Activated naive CD4-positive, alpha-beta T cell treated with anti-CD3 and anti-CD28 coated beads for 36 hours (primary cell): ENCODE measurements at regions not wholly inside any gene's neighbourhood (a gene's known extent, or its start where the extent isn't known, plus 50 kb on each side); places are given as distances from the start of the nearest gene placed in this dataset.

Experiments used
- CTCF ChIA-PET: fragments of 350-600 bp; sonication (Branson Sonifier 250); formaldehyde crosslinking; loops from one replicate; lab custom pipeline; 2021; ENCODE audit warnings: antibody characterized with exemption; lab: Charles Lee
- DNase-seq: peaks from one replicate; pipeline ENCODE4 v3.0.0-alpha.2; 2020
- H3K27ac Mint-ChIP-seq: one replicate; pipeline ENCODE4 v1.8.0; 2021; ENCODE audit warnings: mild to moderate bottlenecking, mixed read lengths
- H3K27me3 Mint-ChIP-seq: one replicate; pipeline ENCODE4 v1.8.0; 2021; ENCODE audit warnings: low read depth, mixed read lengths
- H3K36me3 Mint-ChIP-seq: one replicate; pipeline ENCODE4 v1.8.0; 2021; ENCODE audit warnings: low read depth, mixed read lengths
- H3K4me1 Mint-ChIP-seq: one replicate; pipeline ENCODE4 v1.8.0; 2021; ENCODE audit warnings: low read depth, mixed read lengths
- H3K4me3 Mint-ChIP-seq: one replicate; pipeline ENCODE4 v1.8.0; 2021; ENCODE audit warnings: mild to moderate bottlenecking, moderate library complexity, mixed read lengths
- H3K9me3 Mint-ChIP-seq: one replicate; pipeline ENCODE4 v1.8.0; 2021; ENCODE audit warnings: mixed read lengths
- intact Hi-C: fragments of 100-400 bp; cut with micrococcal nuclease; formaldehyde crosslinking; loops from one replicate; pipeline ENCODE4 v1.15.1; 2023

GRCh38 chr3:64297563-64297962 is 72.3 kb upstream of the PRICKLE2 start:
- Mint-ChIP-seq H3K4me1 (no peaks in the 10 kb centered on the region), H3K4me3 (no peak overlapping the region), H3K36me3 (no peaks in the 10 kb centered on the region), H3K27me3 (peaks cover 12% of the 10 kb centered on the region), H3K27ac (no peak overlapping the region), H3K9me3 (peaks cover 4% of the 10 kb centered on the region)
- intact Hi-C loops = no loop called here
- DNase-seq = no peak
- CTCF ChIA-PET = no interaction called here

GRCh38 chr3:64295594-64295993 is 70.3 kb upstream of the PRICKLE2 start:
- Mint-ChIP-seq H3K4me3 (no peak overlapping the region), H3K27ac (no peak overlapping the region), H3K27me3 (peaks cover 9% of the 10 kb centered on the region), H3K9me3 (peaks cover 4% of the 10 kb centered on the region), H3K4me1 (no peaks in the 10 kb centered on the region), H3K36me3 (no peaks in the 10 kb centered on the region)
- CTCF ChIA-PET = no interaction called here
- no peak for DNase-seq
- intact Hi-C loops = no loop called here

- Mint-ChIP-seq H3K4me1 (no peaks in the 10 kb centered on the region), H3K9me3 (peaks cover 4% of the 10 kb centered on the region), H3K36me3 (no peaks in the 10 kb centered on the region), H3K27me3 (peaks cover 9% of the 10 kb centered on the region), H3K27ac (no peak overlapping the region), H3K4me3 (no peak overlapping the region)
- intact Hi-C loops = no loop called here
- DNase-seq = no peak
- CTCF ChIA-PET = no interaction called here
These were observed 69.5 kb upstream of the PRICKLE2 start for GRCh38 chr3:64294771-64295170.

GRCh38 chr3:64293121-64293520 is 67.9 kb upstream of the PRICKLE2 start:
- intact Hi-C loops = no loop called here
- H3K4me1 Mint-ChIP-seq = no peaks in the 10 kb centered on the region
- no peak for DNase-seq
- H3K36me3 Mint-ChIP-seq = no peaks in the 10 kb centered on the region
- H3K27ac Mint-ChIP-seq = no peak overlapping the region
- CTCF ChIA-PET = no interaction called here
- peaks cover 7% of the 10 kb centered on the region for H3K27me3 Mint-ChIP-seq
- no peak overlapping the region for H3K4me3 Mint-ChIP-seq
- H3K9me3 Mint-ChIP-seq = peaks cover 4% of the 10 kb centered on the region

GRCh38 chr3:64291956-64292355 is 66.7 kb upstream of the PRICKLE2 start:
- no peak overlapping the region for H3K27ac Mint-ChIP-seq
- peaks cover 9% of the 10 kb centered on the region for H3K27me3 Mint-ChIP-seq
- H3K4me3 Mint-ChIP-seq = no peak overlapping the region
- no peaks in the 10 kb centered on the region for H3K4me1 Mint-ChIP-seq
- intact Hi-C loops = no loop called here
- H3K9me3 Mint-ChIP-seq = no peaks in the 10 kb centered on the region
- CTCF ChIA-PET = no interaction called here
- H3K36me3 Mint-ChIP-seq = no peaks in the 10 kb centered on the region
- DNase-seq = no peak

GRCh38 chr3:64291345-64291744 is 66.1 kb upstream of the PRICKLE2 start:
- intact Hi-C loops = no loop called here
- no peak for DNase-seq
- Mint-ChIP-seq H3K9me3 (no peaks in the 10 kb centered on the region), H3K4me3 (no peak overlapping the region), H3K27ac (no peak overlapping the region), H3K27me3 (peaks cover 9% of the 10 kb centered on the region), H3K36me3 (no peaks in the 10 kb centered on the region), H3K4me1 (no peaks in the 10 kb centered on the region)
- CTCF ChIA-PET = interaction anchor here (0.7 kb wide), 1 partner anchor 259 kb away, joined by 5 read pairs; no protein-coding TSS in a partner anchor

- Mint-ChIP-seq H3K27me3 (peaks cover 9% of the 10 kb centered on the region), H3K36me3 (no peaks in the 10 kb centered on the region), H3K4me1 (no peaks in the 10 kb centered on the region), H3K4me3 (no peak overlapping the region), H3K27ac (no peak overlapping the region), H3K9me3 (no peaks in the 10 kb centered on the region)
- DNase-seq = no peak
- intact Hi-C loops = no loop called here
- CTCF ChIA-PET = interaction anchor here (0.7 kb wide), 1 partner anchor 259 kb away, joined by 5 read pairs; no protein-coding TSS in a partner anchor
These were observed 65.6 kb upstream of the PRICKLE2 start for GRCh38 chr3:64290864-64291263.

GRCh38 chr3:64290161-64290560 is 64.9 kb upstream of the PRICKLE2 start:
- intact Hi-C loops = no loop called here
- Mint-ChIP-seq H3K27ac (no peak overlapping the region), H3K4me3 (no peak overlapping the region), H3K36me3 (no peaks in the 10 kb centered on the region), H3K27me3 (peaks cover 9% of the 10 kb centered on the region), H3K4me1 (no peaks in the 10 kb centered on the region), H3K9me3 (no peaks in the 10 kb centered on the region)
- CTCF ChIA-PET = no interaction called here
- no peak for DNase-seq

GRCh38 chr3:64289622-64290021 is 64.4 kb upstream of the PRICKLE2 start:
- no peak overlapping the region for H3K27ac Mint-ChIP-seq
- no peaks in the 10 kb centered on the region for H3K4me1 Mint-ChIP-seq
- H3K36me3 Mint-ChIP-seq = no peaks in the 10 kb centered on the region
- H3K4me3 Mint-ChIP-seq = no peak overlapping the region
- H3K27me3 Mint-ChIP-seq = peaks cover 9% of the 10 kb centered on the region
- CTCF ChIA-PET = no interaction called here
- no peak for DNase-seq
- intact Hi-C loops = no loop called here
- no peaks in the 10 kb centered on the region for H3K9me3 Mint-ChIP-seq

- H3K27me3 Mint-ChIP-seq = peaks cover 4% of the 10 kb centered on the region
These were observed 53.4 kb upstream of the PRICKLE2 start for GRCh38 chr3:64278625-64279024.

GRCh38 chr3:64276131-64276530 is 50.9 kb upstream of the PRICKLE2 start:
- Mint-ChIP-seq H3K4me3 (no peak overlapping the region), H3K4me1 (no peaks in the 10 kb centered on the region), H3K27ac (no peak overlapping the region), H3K27me3 (no peaks in the 10 kb centered on the region), H3K9me3 (no peaks in the 10 kb centered on the region), H3K36me3 (no peaks in the 10 kb centered on the region)
- intact Hi-C loops = no loop called here
- no peak for DNase-seq
- CTCF ChIA-PET = no interaction called here

More at GRCh38 chr3:64278625-64279024, 53.4 kb upstream of the PRICKLE2 start:
- no peak overlapping the region for H3K27ac Mint-ChIP-seq
- H3K4me3 Mint-ChIP-seq = no peak overlapping the region
- CTCF ChIA-PET = no interaction called here
- intact Hi-C loops = no loop called here
- no peaks in the 10 kb centered on the region for H3K9me3 Mint-ChIP-seq
- H3K4me1 Mint-ChIP-seq = no peaks in the 10 kb centered on the region
- no peaks in the 10 kb centered on the region for H3K36me3 Mint-ChIP-seq
- DNase-seq = no peak
